Tibial nerve (tissue), 4 donors: ENCODE measurements at regions not wholly inside any gene's neighbourhood (a gene's known extent, or its start where the extent isn't known, plus 50 kb on each side); places are given as distances from the start of the nearest gene placed in this dataset.

Experiments
- DNase-seq, 2 donors: peaks; one replicate each; pipeline ENCODE4 v3.0.0-alpha.2; 2019; ENCODE audit warnings: low spot score in 2 of 2
- H3K27ac ChIP-seq, 4 donors: fragments of 200-600 bp; sonication (generic) in 3 of 4; one replicate each; pipeline ENCODE4 v1.5.1; 2017 to 2019; ENCODE audit warnings: mild to moderate bottlenecking in 1 of 4
- H3K27me3 ChIP-seq, 2 donors: fragments of 200-600 bp; sonication (generic) in 1 of 2; one replicate each; pipeline versions ENCODE4 v1.5.1 to v1.6.0; 2017 to 2019
- H3K36me3 ChIP-seq, 3 donors: fragments of 200-600 bp; sonication (generic); one replicate each; pipeline ENCODE4 v1.5.1; 2018 to 2019
- H3K4me1 ChIP-seq, 4 donors: fragments of 200-600 bp; sonication (generic) in 3 of 4; one replicate each; pipeline ENCODE4 v1.5.1; 2017 to 2019
- H3K4me3 ChIP-seq, 4 donors: fragments of 200-600 bp; sonication (generic) in 3 of 4; one replicate each; pipeline ENCODE4 v1.5.1; 2017 to 2019; ENCODE audit warnings: mild to moderate bottlenecking in 1 of 4, moderate library complexity in 1 of 4
- H3K9me3 ChIP-seq, 4 donors: fragments of 200-600 bp; sonication (generic) in 3 of 4; one replicate each; pipeline ENCODE4 v1.5.1; 2017 to 2019
- EP300 ChIP-seq, 2 donors: sonication (generic); formaldehyde crosslinking; IDR thresholded peaks; one replicate each; pipeline ENCODE4 v1.6.1; 2017; ENCODE audit warnings: antibody characterized with exemption in 2 of 2, mild to moderate bottlenecking in 1 of 2
- POLR2A ChIP-seq, 2 donors: fragments of 450-650 bp; IDR thresholded peaks; one replicate each; pipeline ENCODE4 v1.6.1; 2017; ENCODE audit warnings: antibody characterized with exemption in 2 of 2, mild to moderate bottlenecking in 2 of 2, moderate library complexity in 2 of 2
- WGBS, 2 donors: methylation state at CpG; one replicate each; pipeline ENCODE4 v1.1.5; 2018; 5-methylcytosine and 5-hydroxymethylcytosine counted together
- TF ChIP-seq, protein P1 (sequence below), 5 experiments: fragments of 200-600 bp in 3 of 5; fragments of 450-650 bp in 2 of 5; sonication (generic) in 3 of 5; IDR thresholded peaks; one replicate each; pipeline ENCODE4 v1.5.1; 2016 to 2019; ENCODE audit warnings: antibody characterized with exemption in 5 of 5, mild to moderate bottlenecking in 3 of 5, moderate library complexity in 2 of 5

DNA sequence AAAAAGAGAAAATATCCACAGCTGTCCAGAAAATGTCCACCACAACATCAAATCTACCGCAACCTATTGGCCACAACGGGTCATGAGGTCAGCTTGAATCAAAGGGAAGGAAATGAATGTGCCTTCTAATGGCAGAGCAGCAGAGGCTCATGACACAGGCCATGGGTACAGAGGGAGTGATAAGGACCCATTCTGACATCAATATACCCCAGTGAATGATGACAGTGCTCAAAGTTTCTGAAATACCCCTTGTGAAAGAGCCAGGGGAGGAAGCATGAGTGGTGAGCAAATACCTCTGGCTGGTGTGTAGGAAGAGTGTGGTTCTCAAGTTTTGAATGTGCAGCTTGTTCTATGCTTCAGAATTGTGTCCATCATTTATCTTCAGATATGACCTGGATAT is 348.2 kb downstream of the IRX1 start:
- peaks cover 0 to 18% (median 2%) of the 10 kb centered on the region in 4 donors for H3K9me3 ChIP-seq
- H3K4me3 ChIP-seq, result no peak overlapping the region
- no peak for DNase-seq
- WGBS, 2 donors, result 77 to 87% methylated on average over 2 of the region's 2 CpGs
- no peaks in the 10 kb centered on the region for H3K4me1 ChIP-seq
- TF ChIP-seq, protein P1, sequence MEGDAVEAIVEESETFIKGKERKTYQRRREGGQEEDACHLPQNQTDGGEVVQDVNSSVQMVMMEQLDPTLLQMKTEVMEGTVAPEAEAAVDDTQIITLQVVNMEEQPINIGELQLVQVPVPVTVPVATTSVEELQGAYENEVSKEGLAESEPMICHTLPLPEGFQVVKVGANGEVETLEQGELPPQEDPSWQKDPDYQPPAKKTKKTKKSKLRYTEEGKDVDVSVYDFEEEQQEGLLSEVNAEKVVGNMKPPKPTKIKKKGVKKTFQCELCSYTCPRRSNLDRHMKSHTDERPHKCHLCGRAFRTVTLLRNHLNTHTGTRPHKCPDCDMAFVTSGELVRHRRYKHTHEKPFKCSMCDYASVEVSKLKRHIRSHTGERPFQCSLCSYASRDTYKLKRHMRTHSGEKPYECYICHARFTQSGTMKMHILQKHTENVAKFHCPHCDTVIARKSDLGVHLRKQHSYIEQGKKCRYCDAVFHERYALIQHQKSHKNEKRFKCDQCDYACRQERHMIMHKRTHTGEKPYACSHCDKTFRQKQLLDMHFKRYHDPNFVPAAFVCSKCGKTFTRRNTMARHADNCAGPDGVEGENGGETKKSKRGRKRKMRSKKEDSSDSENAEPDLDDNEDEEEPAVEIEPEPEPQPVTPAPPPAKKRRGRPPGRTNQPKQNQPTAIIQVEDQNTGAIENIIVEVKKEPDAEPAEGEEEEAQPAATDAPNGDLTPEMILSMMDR (IDR thresholded peaks at IDR 0.05), result no peak
- TF ChIP-seq EP300 (IDR thresholded peaks at IDR 0.05) (no peak), POLR2A (IDR thresholded peaks at IDR 0.05) (no peak)
- no peak overlapping the region for H3K27ac ChIP-seq
- no peaks in the 10 kb centered on the region for H3K27me3 ChIP-seq
- no peaks in the 10 kb centered on the region for H3K36me3 ChIP-seq

DNA sequence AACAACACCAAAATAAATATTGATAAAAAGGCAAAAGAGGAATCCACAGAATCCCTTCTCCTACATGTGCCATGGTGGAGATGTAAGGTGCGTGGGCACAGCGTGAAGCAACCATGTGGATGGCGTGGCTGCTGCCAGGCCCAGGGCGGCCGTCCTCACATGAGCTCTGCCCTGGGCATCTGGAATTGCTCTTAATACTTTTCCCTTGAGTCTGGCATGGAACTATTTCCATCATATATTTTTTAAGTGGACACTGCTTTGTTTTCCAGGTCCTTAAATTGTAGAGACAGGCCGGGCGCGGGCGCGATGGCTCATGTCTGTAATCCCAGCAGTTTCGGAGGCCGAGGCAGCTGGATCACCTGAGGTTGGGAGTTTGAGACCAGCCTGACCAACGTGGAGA is 349.3 kb downstream of the IRX1 start:
- H3K27me3 ChIP-seq, result no peaks in the 10 kb centered on the region
- TF ChIP-seq POLR2A (IDR thresholded peaks at IDR 0.05), result no peak
- TF ChIP-seq EP300 (IDR thresholded peaks at IDR 0.05), result no peak
- no peak overlapping the region for H3K27ac ChIP-seq
- H3K36me3 ChIP-seq, result no peaks in the 10 kb centered on the region
- no peak overlapping the region for H3K4me3 ChIP-seq
- no peak for DNase-seq
- peaks cover 0 to 8% (median 0%) of the 10 kb centered on the region in 4 donors for H3K9me3 ChIP-seq
- WGBS, 2 donors, result 91 to 94% methylated on average over 13 of the region's 13 CpGs
- H3K4me1 ChIP-seq, result no peaks in the 10 kb centered on the region

DNA sequence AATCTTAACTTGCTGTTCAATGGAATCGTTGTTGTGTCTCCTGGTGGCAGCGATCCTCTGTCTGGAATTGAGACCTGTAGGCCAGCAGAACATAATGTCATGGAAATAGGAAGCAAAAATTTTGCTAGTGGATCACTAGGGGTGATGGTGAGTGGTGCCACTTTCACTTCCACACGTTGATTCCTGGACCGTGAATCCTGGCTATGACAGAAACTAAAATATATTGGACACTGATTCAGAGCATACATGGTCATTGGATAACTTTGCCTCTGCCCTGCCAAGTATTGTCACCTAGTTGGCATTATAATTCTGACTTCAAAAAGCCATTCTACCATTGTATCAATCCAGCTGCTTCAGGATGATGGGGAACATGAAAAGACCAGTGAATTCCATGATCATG is 353.2 kb downstream of the IRX1 start:
- TF ChIP-seq EP300 (IDR thresholded peaks at IDR 0.05) (no peak), POLR2A (IDR thresholded peaks at IDR 0.05) (no peak)
- TF ChIP-seq, protein P1 (IDR thresholded peaks at IDR 0.05), result no peak
- no peak for DNase-seq
- Histone ChIP-seq H3K9me3 (peaks cover 0 to 3% (median 0%) of the 10 kb centered on the region in 4 donors), H3K4me1 (no peaks in the 10 kb centered on the region), H3K36me3 (no peaks in the 10 kb centered on the region), H3K27ac (no peak overlapping the region), H3K4me3 (no peak overlapping the region), H3K27me3 (no peaks in the 10 kb centered on the region)
- 81 to 93% methylated on average over 4 of the region's 4 CpGs for WGBS, 2 donors

DNA sequence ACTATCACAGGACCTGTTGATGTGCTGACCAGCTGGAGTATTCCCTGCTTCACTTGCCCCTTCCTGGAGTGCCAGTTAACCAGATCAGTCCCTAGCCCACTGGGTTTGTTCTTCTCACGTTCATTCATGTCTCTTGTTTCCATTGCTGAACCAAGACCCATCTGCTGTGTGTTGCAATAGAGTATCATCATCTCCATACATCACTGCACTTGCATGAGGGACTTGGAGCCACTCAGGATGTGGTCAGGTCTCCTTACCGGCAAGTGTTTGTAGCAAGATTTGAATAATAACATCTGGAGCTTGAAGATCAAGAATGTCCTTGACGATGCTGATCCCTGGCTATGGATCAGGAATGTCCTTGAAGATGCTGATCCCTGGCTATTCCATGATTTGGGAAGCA is 358.6 kb downstream of the IRX1 start:
- Histone ChIP-seq H3K4me3 (no peak overlapping the region), H3K4me1 (no peaks in the 10 kb centered on the region), H3K9me3 (peaks cover 0 to 3% (median 0%) of the 10 kb centered on the region in 4 donors), H3K36me3 (no peaks in the 10 kb centered on the region), H3K27me3 (no peaks in the 10 kb centered on the region), H3K27ac (no peak overlapping the region)
- no peak for DNase-seq
- 47 to 65% methylated on average over 3 of the region's 3 CpGs for WGBS, 2 donors
- TF ChIP-seq POLR2A (IDR thresholded peaks at IDR 0.05) (no peak), EP300 (IDR thresholded peaks at IDR 0.05) (no peak)
- TF ChIP-seq, protein P1 (IDR thresholded peaks at IDR 0.05), result no peak

DNA sequence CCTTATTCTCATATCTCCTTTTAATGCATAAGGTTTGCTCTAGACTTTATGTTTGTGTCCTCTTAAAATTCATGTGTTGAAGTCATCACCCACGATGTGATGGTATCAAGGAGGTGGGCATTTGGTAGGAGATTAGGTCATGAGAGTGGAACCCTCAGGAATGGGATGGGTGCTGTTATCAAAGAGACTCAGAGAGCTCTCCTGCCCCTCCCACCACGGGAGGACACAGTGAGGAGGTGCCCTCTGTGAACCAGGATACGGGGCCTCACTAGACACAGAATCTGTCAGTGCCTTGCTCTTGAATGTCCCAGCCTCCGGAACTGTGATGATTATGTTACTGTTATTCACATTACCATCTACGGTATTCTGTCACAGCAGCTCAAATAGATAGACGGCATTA is 359.0 kb downstream of the IRX1 start:
- Histone ChIP-seq H3K4me3 (no peak overlapping the region), H3K4me1 (no peaks in the 10 kb centered on the region), H3K9me3 (peaks cover 0 to 3% (median 0%) of the 10 kb centered on the region in 4 donors), H3K27ac (no peak overlapping the region), H3K27me3 (no peaks in the 10 kb centered on the region), H3K36me3 (no peaks in the 10 kb centered on the region)
- TF ChIP-seq POLR2A (IDR thresholded peaks at IDR 0.05), result no peak
- TF ChIP-seq, protein P1 (IDR thresholded peaks at IDR 0.05), result no peak
- TF ChIP-seq EP300 (IDR thresholded peaks at IDR 0.05), result no peak
- 73 to 79% methylated on average over 6 of the region's 6 CpGs for WGBS, 2 donors
- DNase-seq, result no peak

DNA sequence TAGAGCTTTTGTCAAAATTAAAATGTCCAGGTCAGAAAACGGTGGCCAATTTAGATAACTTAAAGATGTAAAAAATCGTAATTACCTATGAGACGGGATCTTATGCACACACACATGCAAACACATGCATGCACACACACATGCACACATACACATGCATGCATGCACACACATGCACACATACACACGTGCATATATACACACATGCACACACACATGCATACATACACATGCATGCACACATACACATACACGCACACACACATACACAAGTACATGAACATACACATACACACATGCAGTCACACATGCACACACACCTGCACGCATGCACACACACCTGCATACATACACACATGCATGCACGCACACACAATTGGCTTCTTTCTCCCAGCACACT is 362.0 kb downstream of the IRX1 start:
- H3K36me3 ChIP-seq, result no peaks in the 10 kb centered on the region
- WGBS, 2 donors, result 82 to 86% methylated on average over 7 of the region's 7 CpGs
- DNase-seq, result no peak
- H3K9me3 ChIP-seq, result no peaks in the 10 kb centered on the region
- no peaks in the 10 kb centered on the region for H3K4me1 ChIP-seq
- no peak overlapping the region for H3K4me3 ChIP-seq
- no peaks in the 10 kb centered on the region for H3K27me3 ChIP-seq
- TF ChIP-seq EP300 (IDR thresholded peaks at IDR 0.05), result no peak
- TF ChIP-seq, protein P1 (IDR thresholded peaks at IDR 0.05), result no peak
- no peak for TF ChIP-seq POLR2A (IDR thresholded peaks at IDR 0.05)
- no peak overlapping the region for H3K27ac ChIP-seq
